RKO (cell line): ENCODE measurements at regions not wholly inside any gene's neighbourhood (a gene's known extent, or its start where the extent isn't known, plus 50 kb on each side); places are given as distances from the start of the nearest gene placed in this dataset.

Experiments used
- DNase-seq: peaks from one replicate; pipeline ENCODE4 v3.0.0-alpha.2; 2016; ENCODE audit warnings: low spot score

GRCh38 chr2:155384555-155385123, 686.1 kb downstream of the KCNJ3 start:
- DNase-seq, result no peak

GRCh38 chr2:155382776-155383175, 684.3 kb downstream of the KCNJ3 start:
- no peak for DNase-seq

GRCh38 chr2:155381436-155381835, 682.9 kb downstream of the KCNJ3 start:
- DNase-seq, result no peak

GRCh38 chr2:155379494-155379893, 681.0 kb downstream of the KCNJ3 start:
- DNase-seq, result no peak

GRCh38 chr2:155377931-155378444, 679.5 kb downstream of the KCNJ3 start:
- peak; percentile 6 for DNase-seq

DNA sequence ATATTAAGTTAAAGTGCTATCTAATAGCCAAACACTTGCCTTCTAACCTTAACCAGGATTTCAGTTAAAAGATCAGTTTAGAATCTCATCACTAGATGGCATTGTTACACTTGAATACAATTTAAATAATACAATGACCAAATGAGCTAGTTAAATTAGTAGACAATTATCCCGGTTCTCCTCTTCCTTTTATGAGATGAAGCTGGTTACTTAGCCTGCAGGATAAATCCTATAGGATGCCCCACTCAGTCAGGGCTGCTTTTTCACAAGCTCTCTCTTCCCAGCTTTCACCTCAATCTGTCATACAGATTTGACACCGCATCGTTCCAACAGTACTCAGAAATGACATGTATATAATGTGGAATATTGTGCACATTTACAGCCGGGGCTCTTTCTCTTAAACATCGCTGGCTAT, 678.8 kb downstream of the KCNJ3 start:
- peak; percentile 57 for DNase-seq

DNA sequence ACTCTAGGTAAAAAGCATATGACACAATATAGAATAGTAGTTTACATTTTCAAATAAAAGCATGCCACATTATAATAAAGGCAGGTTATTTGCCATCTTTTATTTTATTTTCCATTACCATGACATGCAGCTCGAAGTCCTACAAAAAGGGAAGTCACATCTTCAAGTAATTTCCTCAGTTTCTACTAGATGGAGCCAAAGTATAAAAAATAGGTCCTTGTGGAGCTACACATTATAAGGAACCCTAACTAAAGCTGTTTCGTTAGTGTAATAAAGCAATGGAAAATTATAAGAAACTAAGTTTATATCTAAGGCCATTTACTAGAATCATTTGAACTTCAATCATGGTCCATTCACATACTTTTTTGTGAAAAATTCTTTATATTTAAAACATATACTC, 674.5 kb downstream of the KCNJ3 start:
- DNase-seq, result peak; percentile 67

- peak; percentile 28 for DNase-seq
These were observed 670.4 kb downstream of the KCNJ3 start for GRCh38 chr2:155368934-155369333.

DNA sequence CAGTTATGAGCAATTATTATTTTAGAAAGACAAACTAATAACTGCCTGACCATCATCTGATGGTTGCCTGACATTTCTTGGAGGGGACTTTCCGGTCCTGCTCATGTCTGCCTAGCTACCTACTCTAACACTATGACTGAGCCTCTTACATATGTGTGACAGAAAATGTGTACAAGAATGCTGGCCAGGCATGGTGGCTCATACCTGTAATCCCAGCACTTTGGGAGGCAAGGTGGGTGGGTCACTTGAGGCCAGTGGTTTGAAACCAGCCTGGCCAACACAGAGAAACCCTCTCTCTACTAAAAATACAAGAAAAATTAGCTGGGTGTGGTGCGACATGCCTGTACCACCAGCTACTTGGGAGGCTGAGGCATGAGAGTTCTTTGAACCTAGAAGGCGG, 666.3 kb downstream of the KCNJ3 start:
- DNase-seq, result no peak

DNA sequence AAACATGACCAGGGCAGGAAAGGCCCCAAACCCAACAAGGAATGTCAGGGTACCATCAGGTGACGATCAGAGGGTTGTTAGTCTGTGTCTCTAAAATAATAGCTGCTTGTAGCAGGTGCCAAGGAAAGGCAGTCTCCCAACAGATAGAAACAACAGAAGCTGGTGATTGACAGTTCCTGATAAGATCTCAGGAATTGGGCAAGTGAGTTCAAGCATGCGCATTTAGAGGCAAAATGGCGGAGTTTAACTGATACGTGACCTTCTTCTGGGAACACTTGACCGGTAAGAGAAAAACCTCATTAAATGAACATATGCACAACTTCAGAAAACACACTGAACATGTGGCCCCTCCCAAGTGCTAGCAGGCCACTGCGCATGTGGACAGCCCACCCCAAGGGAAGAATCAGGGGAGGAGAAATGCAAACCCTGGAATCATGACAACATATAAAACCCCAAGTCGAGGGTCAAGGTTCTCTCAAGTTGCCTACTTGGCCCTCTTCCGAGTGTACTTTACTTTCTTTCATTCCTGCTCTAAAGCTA, 664.9 kb downstream of the KCNJ3 start:
- DNase-seq, result no peak

GRCh38 chr2:155357172-155357571, 658.7 kb downstream of the KCNJ3 start:
- no peak for DNase-seq

DNA sequence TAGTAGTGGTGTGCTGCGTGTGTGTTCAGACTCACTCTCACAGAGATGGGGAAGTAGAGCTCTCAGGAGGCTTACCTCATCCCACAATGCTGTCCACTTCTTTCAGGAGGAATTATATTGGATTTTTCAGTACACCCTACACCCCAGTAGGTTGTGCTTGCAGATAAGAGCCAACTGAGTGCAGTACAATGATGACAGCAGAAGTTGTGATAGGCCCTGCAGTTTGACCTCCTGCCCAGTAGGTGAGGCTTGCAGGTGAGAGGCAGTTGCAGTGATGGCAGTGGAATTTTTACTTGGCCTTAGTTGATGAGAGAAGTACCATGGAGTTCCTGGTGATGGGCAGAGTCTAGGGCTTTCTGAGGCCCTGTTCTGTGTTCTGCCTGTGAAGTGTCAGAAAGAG, 657.8 kb downstream of the KCNJ3 start:
- no peak for DNase-seq

- DNase-seq, result no peak
These were observed 652.5 kb downstream of the KCNJ3 start for GRCh38 chr2:155350783-155351580.

DNA sequence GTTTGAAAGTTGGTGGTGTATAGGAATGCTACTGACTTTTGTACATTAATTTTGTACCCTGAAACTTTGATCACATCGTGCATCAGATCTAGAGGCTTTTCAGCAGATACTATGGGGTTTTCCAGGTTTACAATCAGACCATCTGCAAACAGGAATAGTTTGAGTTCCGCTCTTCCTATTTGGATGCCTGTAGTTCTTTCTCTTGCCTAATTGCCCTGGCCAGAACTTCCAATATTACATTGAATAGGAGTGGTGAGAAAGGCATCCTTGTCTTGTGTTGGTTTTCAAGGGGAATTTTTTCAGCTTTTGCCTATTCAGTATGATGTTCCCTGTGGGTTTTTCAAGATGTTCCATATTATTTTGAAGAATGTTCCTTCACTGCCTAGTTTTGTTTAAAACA, 633.5 kb downstream of the KCNJ3 start:
- DNase-seq, result no peak

- no peak for DNase-seq
These were observed 621.7 kb downstream of the KCNJ3 start for GRCh38 chr2:155320236-155320635.

- no peak for DNase-seq
These were observed 620.2 kb downstream of the KCNJ3 start for GRCh38 chr2:155318710-155319109.

GRCh38 chr2:155315768-155316167, 617.3 kb downstream of the KCNJ3 start:
- DNase-seq, result no peak

- DNase-seq, result peak; percentile 58
These were observed 612.1 kb downstream of the KCNJ3 start for GRCh38 chr2:155310589-155310988.

DNA sequence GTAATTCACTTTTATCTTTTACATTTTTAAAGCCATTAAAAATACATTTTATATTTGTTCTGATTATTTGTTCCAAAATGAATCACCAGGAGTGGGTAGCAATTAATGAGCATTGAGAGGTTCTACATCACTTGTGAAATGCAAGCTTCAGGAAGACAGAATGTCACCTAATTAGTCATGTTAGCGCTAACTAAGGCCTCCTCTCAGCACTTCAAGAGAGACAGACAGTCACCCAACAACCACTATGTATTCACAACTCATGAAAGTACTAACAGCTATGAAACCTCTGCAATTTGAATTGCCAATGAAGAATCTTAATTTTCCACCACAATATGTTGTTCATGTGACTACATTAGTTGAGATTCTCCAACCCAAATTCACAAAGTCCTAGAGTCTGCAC, 611.0 kb downstream of the KCNJ3 start:
- DNase-seq, result no peak

- DNase-seq, result no peak
These were observed 610.0 kb downstream of the KCNJ3 start for GRCh38 chr2:155308367-155309009.

- DNase-seq, result no peak
These were observed 602.7 kb downstream of the KCNJ3 start for GRCh38 chr2:155301221-155301620.

DNA sequence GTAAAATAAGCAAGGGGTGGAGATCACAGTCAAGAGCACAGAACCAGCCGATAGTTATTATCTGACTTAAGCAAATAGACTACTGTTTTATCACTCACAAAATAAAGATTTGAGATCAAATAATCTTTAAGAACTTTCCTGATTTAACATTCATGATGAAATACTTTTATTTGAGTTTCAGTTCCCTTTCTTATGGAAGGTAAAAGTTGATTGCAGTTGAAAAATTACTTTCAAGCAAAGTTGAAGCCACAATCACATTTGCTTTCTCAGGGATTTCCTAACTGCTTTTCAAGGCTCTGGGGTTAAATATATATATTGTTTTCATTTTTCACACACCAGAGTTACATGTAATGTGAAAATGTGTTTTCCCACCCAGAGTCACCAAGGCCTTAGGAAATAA, 599.5 kb downstream of the KCNJ3 start:
- no peak for DNase-seq

- DNase-seq, result no peak
These were observed 595.9 kb downstream of the KCNJ3 start for GRCh38 chr2:155294358-155294757.
